ENCODE measurements at regions not wholly inside any gene's neighbourhood (a gene's known extent, or its start where the extent isn't known, plus 50 kb on each side); places are given as distances from the start of the nearest gene placed in this dataset.

DNA sequence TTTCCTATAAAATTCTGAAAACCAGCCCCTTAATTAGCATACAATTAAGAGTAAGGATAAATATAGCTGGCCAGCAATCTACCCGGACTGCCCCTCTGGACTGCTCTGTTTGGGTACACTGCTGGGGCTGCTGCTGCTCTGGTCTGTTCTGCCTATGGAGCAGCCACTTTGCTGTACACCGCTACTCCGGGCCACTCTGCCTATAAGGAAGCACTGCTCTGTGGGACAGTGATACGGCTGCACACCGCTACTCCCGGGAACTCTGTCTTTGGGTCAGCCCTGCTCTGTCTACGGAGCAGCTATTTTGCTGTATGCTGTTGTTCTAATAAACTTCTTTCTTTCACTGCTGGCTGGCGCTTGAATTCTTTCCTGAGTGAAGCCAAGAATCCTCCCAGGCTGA is 316.5 kb upstream of the PLSCR5 start:
- TF ChIP-seq ZNF274 (IDR thresholded peaks at IDR 0.05; ENCODE audit: insufficient read depth, insufficient read length) (no peak), SREBF2 (IDR thresholded peaks at IDR 0.05; ENCODE audit: low read length) (no peak), MEF2A (IDR thresholded peaks at IDR 0.05; ENCODE audit: insufficient read depth, low read depth, low read length) (no peak), TARDBP (IDR thresholded peaks at IDR 0.05; ENCODE audit: borderline replicate concordance) (no peak), KAT2A (conservative IDR thresholded peaks at IDR 0.05; ENCODE audit: control insufficient read depth, low read depth, low read length) (no peak)
- TF ChIP-seq, protein P1, sequence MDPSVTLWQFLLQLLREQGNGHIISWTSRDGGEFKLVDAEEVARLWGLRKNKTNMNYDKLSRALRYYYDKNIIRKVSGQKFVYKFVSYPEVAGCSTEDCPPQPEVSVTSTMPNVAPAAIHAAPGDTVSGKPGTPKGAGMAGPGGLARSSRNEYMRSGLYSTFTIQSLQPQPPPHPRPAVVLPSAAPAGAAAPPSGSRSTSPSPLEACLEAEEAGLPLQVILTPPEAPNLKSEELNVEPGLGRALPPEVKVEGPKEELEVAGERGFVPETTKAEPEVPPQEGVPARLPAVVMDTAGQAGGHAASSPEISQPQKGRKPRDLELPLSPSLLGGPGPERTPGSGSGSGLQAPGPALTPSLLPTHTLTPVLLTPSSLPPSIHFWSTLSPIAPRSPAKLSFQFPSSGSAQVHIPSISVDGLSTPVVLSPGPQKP (IDR thresholded peaks at IDR 0.05; ENCODE audit: low read depth, low read length): no peak
- TF ChIP-seq, protein P2, sequence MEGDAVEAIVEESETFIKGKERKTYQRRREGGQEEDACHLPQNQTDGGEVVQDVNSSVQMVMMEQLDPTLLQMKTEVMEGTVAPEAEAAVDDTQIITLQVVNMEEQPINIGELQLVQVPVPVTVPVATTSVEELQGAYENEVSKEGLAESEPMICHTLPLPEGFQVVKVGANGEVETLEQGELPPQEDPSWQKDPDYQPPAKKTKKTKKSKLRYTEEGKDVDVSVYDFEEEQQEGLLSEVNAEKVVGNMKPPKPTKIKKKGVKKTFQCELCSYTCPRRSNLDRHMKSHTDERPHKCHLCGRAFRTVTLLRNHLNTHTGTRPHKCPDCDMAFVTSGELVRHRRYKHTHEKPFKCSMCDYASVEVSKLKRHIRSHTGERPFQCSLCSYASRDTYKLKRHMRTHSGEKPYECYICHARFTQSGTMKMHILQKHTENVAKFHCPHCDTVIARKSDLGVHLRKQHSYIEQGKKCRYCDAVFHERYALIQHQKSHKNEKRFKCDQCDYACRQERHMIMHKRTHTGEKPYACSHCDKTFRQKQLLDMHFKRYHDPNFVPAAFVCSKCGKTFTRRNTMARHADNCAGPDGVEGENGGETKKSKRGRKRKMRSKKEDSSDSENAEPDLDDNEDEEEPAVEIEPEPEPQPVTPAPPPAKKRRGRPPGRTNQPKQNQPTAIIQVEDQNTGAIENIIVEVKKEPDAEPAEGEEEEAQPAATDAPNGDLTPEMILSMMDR (IDR thresholded peaks at IDR 0.05 in 2 of 3, conservative IDR thresholded peaks at IDR 0.05 in 1 of 3; ENCODE audit: control insufficient read depth in 2 of 3, extremely low read depth in 1 of 3, insufficient read depth in 1 of 3, low read depth in 3 of 3, low read length in 3 of 3): no peak
